GF-D8 (cell line): ENCODE measurements at regions not wholly inside any gene's neighbourhood (a gene's known extent, or its start where the extent isn't known, plus 50 kb on each side); places are given as distances from the start of the nearest gene placed in this dataset.

Source experiments
- DNase-seq: peaks from one replicate; lab custom pipeline; 2025; lab: John Stamatoyannopoulos, UW

DNA sequence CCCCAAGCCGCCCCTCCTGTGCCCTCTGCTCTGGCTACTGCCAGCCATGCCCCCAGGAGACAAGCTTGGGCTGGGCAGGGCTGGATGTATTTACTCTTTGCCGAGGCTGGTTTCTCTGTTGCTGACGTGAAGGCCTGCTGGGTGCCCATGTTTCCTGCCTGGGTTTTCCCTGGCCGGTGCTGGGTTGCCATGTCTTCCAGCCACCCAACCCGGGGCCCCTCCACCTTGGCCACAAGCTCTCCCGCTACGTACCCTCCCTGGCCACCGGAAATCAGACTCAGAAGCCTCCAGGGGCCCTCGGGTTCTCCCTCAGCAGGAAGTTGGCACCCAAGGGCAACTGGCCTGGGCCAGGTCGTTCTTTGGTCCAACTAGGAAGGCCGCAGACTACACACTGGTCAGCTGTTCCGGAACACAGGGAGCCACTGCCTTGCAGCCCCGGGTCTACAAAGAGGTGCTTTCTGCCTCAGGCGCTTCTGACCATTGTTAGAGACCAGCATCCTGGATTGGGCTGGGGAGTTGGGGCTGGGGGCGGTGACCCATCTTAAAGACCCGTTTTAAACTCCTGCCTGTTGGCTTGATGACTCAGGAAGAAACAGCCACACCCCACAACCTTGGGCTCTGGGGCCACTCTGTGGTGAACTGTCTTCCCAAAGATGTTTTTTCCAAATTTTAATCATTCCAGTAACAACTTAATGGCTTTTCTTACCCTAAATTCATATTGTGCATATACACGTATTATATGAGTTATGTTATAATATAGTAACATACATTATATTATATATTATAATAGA, 71.2 kb upstream of the RUNX3 start:
- DNase-seq = no peak

DNA sequence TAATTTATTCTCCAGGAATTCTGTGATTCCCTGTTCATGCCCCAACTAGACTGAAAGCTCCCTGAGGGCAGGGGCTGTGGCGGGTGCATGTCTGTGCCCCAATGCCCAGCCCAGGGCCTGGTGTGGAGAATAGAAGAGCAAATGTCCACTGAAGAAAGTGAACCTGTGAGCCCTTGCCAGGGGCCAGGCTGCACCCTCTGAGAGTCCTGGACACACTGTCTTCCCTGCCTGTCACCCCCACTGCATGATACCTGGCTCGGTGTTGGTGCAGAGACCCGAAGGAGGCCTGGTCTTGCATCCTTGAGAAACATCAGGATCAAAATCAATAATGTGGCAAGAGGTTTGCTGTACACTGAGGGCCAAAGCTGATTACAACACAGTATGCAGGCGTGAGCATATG, 69.8 kb upstream of the RUNX3 start:
- DNase-seq = no peak

DNA sequence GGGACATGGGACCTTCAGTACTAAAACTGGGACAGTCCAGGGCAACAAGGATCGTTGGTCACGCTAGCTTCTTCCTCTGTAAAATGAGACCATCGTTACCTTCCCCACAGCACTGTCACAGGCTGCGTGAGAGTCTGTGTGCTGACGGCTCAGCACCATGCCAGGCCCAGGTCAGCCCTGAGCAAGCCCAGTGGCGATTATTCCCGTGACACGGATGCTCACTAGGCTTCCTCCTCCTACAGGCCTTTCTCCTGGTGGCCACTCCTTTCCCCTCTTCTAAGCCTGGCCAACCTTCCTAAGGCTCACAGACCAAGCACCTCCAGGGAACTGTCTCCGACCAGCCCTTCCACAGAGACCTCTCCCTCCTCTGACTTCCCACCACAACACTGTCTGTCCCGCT, 69.3 kb upstream of the RUNX3 start:
- no peak for DNase-seq

DNA sequence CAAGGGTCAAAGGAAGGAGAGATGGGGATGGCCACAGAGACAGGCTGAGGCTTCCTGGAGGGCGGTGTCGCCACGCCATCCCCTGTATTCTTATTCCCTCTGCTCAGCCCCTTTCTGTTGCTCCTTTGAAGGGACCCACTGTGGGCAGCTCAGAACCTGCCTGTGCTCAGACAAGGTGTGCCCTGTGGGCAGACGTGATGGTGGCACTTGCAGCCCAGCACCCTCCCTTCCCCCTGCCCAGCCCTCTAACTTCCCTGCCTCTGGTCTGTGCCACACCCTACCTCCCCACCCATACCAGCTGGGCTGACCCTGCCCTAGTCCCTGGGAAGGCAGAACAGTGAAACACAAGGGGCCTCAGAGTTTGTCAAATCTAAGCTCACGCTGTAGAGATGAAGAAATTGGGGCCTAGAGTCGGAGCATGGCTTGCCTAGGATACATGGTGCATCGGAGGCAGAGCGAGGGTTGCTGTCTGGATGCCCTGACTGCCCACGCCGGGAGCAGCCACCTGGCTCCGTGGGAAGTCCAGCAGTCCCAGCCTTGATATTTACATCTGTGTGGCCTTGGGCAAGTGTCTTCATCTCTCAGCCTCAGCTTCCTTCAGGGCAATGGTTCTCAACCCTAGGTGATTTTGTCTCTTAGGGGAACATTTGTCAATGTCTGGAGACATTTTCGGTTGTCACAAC, 68.6 kb upstream of the RUNX3 start:
- DNase-seq = no peak

DNA sequence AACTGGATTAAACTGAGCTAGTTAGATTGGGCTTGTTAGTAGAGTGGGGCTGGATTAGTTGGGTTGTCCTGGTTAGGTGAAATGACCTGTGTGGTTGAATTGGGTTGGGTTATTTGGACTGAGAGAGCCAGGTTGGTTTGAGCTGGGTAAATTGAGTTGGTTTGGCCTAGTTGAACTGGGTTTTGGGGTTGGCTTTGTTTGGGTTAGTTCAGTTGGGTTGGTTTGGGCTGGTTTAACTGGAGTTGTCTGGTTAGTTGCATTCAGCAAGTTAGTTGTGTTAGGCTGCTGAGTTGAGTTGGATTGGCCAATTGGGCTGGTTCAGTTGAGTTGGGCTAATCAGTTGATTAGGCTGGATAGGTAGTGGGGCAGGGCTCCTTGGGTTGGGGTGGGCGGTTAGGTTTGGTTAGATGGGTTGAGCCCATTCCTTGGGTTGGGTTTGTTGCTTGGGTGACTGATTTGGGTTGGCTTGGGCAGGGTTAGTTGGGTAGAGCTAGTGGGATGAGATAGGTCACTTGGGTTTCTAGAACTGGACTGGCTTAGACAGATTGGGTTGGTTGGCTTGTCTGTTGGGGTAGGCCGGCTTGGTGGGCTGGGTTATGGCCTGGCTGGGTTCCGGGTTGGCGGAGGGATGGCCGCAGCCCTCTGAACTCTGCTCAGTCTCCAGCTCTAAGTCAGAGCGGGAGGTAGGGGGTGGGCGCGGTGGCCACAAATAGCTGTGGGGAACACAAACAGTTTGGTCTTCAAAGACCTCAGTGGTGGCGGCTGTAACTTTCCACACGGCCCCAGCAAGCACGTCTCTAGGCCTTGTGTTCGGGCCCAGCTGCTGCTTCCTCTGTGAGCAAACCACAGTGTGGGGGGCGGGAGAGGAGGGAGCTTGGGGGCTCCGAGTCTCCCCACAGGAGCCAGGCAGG, 67.2 kb upstream of the RUNX3 start:
- no peak for DNase-seq

DNA sequence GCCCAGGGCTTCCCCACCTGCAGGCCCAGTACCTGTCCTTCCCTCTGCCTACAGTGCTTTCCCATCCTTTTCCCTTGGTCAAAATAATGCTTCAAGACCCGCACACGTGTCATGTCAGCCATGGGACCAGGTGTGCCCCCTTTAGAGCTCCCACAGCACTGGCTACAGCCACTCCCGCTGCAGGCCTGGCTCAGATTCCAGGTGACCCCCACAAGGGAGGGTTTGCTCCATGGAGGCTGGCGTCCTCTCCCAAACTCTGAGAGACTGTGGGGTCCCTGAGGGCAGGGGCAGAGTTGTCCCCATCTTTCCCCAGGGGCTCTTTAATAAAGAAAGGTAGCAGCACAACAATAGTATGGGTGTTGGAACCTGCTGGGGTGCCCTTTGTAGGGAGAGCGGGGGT, 66.4 kb upstream of the RUNX3 start:
- DNase-seq = no peak

DNA sequence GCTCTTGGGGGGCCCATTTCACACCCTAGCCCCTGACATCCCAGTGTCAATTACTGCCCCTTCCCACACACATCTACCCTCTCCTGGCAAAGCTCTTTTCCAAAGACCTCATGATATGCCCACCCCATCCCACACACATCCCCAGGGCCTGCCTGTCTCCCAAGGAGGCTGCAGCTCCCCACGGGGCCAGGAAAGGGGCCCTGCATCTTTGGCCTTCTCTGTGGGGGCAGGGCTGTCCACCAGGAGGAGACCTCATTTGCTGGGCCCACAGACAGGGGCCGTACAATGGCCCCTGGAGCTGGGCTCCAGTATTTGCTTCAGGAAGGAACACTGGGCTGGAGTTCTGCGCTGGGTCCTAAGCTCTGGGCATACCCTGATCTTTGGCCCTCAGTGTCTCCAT, 65.6 kb upstream of the RUNX3 start:
- DNase-seq = no peak

DNA sequence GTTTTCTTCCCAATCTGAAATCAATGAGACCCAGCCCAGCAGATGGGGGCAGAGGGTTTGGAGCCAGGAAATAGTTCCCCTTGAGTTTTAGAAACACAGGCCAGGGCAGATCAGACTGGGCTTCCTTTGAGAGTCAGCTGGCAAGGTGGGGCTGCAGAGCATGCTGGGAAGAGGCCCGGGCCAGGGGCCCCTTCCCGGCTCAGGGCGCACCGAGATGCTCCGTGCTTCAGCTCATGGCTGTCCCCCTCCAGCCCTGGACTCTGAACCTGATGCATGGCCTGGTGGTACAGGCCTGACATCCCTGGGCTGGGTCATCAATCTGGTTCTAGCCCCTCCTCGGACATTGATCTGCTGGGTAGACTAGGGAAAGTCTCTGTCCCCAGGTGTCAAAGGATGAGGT, 65.1 kb upstream of the RUNX3 start:
- no peak for DNase-seq

DNA sequence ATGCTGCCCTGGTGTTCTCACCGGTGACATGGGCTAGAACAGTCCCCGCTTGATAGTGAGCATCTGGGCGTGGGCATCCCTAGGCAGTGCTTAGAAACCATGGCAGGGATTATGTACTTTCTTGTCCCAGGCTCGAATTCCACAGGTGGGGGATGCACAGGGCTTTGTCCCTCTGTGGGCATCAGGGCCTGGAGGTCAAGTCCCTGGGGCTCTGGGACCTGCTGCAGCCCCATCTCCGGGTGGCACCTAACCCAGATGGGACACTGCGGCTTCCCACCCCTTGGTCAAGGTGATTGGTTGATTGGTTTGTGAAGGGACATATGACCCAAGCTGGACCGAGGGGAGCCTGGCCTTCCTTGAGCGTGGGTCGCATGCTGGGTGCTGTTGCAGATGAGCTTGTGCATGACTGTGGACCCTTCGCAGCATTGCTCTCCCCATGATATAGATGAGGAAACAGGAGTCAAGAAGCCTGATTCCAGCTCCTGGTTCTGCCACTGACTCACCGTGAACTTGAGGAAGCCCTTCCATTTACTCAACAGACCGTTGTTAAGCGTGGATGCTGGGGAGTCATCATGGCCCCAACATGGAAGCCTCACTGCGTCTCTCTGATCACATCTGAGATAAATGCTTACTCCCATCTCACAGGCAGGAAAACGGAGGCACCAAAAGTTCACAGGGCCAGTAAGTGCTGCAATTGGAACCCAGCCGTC, 64.0 kb upstream of the RUNX3 start:
- DNase-seq = no peak

DNA sequence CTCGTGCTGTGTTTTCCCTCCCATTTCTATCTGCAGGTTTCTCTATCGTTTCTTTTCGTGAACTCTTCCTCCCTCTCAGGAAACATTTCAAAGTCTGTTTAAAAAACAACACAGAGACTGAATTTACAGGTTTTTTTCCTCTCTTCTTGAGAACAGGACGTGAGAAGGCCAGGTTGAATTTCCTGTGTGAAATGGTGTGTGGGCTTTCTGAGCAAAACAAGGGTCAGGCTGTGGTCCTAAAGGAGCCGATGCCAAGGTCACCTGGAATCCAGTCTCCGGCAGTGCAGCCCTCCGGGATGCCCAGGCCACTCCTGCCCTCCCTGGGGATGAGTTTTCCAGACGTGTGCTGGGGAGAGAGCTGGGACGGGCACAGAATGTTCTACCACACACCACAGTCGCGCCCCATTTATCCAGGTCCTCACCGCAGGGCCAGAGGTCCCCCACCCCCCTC, 62.7 kb upstream of the RUNX3 start:
- no peak for DNase-seq

DNA sequence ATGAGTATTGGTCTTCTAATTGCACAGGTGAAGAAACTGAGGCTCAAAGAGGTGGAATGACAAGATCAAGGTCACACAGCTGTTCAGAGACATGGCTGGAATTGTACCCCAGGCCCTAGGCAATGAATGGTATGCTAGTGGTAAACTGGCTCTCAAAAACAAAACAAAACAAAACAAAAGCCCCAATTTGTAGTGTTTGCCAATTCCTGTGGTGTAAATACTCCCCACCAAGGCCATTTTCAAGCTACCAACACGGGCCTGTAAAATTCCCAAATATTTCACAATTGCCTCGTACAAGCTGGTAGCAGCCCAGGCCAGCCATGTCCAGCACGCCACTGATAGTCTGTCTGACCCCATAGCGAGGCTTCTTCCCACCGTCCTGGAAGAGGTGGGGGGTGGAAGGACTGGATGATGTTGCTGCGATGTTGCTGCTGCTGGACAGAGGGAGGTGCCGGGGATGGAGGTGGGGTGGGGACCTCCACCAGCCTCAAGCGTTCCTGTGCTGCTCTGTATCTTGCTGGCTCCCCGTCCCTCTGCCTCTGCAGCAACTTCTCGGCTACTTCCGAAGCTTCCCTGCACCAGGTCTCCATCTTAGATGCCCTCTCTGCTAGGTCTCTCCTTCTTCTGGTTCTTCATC, 62.2 kb upstream of the RUNX3 start:
- DNase-seq = no peak

DNA sequence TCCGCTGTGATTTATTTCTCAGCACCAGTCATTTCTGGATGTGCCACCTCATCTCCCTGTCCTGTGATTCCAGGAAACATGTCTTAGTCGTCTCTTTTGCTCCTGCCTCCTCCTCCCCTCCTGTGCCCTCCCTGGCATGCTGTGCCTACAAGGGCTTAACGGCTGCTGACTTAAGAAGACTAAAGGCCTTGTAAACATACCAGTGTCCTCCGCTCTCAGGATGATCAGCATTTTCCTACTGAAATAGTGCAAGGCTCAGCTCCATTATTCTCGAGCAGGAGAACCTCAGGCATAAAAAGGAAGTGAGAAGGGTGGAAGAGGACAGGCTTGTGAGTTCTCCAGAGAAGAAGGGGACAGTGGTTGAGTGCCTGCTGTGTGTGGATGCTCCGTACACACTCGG, 61.6 kb upstream of the RUNX3 start:
- no peak for DNase-seq

DNA sequence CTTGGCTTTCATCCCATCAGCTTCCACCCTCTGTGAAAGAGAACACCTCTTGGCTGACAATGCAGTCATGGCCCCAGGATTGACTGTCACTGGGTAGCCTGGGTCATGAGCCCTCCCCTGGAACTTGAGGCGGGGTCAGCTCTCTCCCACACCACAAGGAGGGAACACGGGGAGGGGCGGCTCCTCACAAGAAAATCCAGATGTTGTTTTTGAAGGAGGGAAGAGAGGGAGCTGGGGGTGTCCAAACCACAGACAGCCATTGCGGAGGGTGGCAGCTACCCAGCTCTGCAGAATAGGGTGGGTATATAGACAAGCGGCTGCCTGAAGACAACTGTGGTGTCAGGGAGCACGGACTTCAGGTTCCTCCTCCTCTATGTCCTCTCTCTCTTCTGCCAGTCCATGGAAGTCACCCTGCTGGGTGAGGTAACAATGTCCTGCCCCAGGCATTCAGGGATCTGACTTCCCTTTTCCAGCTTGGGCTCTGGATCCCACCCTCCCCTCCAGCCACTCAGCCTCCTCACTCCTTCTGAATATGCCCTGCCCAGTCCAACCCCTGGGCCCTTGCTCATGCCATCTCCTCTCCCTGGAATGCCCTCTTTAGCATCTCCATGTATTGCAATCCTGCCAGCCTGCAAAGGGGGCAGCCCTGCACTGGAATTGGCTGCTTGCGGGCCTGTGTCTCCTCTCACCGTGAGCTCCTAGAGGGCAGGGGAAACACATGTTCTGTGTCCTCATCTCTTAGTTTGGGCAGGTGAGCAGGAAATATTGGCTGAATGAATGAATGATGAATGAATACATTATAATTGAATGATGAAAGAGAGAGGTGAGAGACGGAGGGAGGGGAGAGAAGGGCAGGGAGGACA, 60.9 kb upstream of the RUNX3 start:
- DNase-seq = no peak

DNA sequence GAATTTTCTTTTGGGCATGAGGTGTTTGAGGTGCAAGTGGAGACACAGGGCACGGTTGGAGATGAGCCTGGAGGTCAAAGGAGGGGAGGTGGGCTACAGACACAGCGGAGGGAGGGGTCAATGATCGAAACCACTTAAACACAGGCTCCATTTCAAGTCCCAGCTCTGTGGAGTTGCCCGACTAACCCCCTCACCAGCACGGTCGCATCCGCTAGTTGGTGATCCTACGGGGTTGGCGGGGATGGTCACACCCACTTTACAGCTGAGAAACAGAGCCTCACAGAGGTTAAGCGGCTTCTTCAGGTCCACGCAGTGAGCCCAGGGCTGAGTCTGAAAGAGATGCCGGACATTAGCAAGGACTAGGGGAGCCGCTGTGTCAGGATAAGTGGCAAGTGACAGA, 60.1 kb upstream of the RUNX3 start:
- DNase-seq = no peak

DNA sequence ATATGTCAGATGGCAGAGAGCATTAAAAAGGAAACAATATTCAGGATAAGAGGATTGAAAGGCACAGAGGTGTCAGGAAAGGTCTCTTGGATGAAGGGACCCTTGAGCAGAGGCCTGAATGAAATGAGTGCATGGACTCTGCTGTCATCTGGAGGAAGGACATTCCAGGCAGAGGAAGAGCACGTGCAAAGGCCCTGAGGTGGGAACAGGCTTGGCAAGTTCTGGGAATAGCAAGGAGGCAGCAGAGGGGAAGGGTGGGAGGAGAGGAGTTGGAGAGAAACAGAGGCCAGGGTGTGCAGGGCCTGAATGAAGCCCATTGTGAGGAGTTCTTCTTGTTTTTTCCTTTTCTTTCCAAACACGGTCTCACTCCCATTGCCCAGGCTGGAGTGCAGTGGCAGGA, 59.0 kb upstream of the RUNX3 start:
- no peak for DNase-seq

DNA sequence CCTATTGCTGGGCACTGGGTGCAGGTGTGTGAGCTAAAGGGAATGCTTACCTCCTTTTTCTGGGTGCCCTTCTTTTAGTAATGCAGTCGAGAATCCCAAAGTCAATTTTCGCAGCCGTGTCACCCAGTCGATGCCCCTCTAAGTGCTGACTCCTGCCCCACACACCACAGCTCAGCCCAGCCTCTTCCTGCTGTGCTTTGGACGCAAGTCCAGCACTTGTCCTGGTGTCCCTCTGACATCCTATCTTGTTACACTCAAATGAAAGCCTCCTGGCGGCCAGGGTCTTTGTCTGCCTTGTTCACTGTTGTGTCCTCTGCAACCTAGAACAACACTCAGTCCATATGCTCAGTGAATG, 58.5 kb upstream of the RUNX3 start:
- no peak for DNase-seq

DNA sequence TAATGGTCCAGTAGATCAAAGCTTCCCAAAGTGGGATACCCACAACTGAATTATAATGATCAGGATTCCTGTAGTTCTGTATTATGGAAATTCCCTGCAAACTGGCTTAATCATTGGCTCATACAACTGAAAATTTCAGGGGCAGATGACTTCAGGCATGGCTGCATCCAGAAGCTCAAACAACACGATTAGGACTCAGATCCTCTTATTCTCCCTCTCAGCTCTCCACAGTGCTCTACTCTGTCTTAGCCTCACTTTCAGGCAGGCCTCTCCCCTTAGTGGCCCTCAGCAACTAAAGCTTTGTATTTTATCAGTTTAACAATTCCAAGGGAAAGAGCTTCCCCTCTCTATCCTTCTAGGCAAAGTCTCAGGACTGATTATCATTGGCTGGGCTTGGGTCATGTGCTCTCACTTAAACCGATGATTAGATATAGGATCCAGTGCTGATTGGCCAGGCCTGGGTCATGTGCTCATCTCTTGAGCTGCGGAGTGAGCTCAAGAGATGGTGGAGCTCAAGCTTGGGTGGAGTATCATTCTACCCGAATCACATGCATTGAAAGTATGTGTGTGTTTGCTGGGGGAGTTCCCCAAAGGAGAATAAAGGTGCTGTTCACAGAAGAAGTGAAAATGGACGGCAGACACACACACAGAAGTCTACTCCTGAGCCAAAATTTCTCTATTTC, 57.9 kb upstream of the RUNX3 start:
- no peak for DNase-seq

DNA sequence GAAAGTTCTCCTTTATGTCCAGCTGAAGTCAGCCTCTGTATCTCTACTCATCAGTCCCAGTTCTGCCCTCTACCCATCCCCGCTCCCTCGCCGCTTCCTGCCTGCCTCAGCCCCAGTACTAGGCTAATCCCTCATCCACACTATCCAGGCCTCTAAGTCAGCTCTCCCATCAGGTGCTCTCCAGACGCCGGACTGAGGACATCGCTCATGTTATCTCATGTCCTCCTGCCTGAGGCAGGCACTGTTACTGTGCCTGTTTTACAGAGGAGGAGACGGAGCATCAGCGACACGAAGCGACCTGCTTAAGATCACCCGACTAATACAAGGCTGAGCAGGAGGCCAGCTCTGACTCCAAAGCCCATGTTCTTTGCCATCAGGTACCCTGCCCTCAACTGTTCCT, 57.3 kb upstream of the RUNX3 start:
- DNase-seq = no peak

DNA sequence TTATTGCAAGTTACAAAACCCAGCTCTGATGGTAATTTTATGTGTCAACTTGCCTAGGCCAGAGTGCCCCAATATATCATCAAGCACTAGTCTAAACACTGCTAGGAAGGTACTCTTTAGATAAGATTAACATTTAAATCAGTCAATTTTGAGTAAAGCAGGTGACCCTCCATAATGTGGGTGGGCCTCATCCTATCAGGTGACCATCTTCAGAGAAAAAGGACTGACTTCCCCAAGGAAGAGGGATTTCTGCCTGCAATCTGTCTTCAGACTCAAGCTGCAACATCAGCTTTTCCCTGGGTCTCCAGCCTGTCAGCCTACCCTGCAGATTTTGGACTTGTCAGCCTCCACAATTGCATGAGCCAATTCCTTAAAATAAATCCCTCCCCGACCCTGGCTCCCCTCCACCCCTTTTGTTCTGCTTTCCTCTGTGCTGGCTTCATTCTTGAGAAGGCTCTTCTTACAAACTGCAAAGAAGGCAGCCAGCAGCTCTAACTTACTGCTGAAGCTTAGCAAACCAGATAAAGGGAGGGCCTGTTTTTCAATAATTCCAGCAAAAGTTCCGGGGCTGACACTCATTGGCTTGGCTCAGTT, 56.4 kb upstream of the RUNX3 start:
- DNase-seq = no peak

DNA sequence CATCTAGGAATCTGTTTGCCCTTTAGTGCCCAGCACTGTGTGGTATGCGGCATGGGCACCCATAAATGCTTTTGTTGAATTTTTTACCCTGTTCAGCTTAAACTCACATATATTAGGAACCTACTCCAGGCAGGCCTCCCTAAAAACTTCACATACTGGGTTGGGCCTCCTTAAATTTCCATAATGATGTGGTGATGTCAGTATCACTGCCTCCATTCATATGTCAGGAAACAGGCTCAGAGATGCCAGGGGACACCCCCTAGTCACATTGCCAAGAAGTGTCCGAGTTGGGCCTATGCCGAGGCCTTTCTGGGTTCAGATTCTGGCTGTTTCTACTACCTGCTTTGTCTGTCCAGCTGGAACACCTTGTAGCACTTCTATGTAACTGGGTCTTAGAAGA, 55.7 kb upstream of the RUNX3 start:
- no peak for DNase-seq
